Activated T-cell treated with anti-CD3 and anti-CD28 coated beads for 1 hour (primary cell): ENCODE measurements at regions not wholly inside any gene's neighbourhood (a gene's known extent, or its start where the extent isn't known, plus 50 kb on each side); places are given as distances from the start of the nearest gene placed in this dataset.
A peak's percentile ranks its signal among the peaks of the same experiment; 100 is the strongest.

Experiments
- DNase-seq: peaks from one replicate; pipeline ENCODE4 v3.0.0-alpha.2; 2020; ENCODE audit warnings: low read depth

DNA sequence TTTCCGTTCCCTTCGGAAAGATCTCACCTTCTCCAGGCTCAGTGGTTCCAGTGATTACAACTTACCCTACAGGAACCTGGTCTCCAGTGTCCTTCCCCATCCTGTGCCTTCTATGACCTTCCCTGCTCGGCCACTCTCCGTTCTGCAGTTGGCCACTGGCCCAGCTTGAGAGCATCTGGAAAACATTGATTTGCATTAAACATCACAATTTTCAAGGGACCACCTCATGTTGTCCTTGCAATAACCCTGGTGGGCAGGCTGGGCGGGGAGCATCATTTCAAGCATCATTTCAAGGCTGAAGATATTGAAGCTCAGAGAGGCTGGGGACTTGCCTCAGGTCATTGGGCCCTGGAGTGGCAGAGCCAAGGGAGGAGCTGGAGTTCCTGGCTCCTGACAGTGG lies 177.4 kb downstream of the SEC61B start:
- no peak for DNase-seq

DNA sequence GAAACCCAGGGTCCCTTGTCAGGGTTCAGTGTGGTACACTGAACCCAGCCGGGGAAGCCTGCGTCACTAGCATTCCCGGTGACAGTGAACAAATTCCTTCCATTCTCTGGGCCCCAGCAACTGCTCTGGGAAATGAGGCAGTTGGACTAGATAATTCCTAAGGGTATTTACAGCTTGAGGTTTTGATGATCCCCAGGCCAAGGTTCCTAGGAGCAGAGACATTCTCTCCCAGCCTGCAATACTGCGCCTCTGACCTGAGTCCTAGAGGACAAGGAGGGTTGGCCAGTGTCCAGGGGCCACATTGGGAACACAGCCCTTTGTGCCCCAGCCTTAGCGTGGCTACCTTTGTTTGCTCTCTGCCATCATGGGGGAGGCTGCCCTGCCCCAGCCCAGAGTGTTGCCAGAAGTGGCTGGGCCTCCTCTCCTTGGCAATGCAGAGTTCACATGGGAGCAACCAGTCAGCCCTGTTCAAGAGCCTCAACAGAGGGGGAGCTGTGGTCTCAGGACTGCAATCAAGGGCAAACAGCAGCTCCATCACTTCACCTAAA lies 178.2 kb downstream of the SEC61B start:
- no peak for DNase-seq

DNA sequence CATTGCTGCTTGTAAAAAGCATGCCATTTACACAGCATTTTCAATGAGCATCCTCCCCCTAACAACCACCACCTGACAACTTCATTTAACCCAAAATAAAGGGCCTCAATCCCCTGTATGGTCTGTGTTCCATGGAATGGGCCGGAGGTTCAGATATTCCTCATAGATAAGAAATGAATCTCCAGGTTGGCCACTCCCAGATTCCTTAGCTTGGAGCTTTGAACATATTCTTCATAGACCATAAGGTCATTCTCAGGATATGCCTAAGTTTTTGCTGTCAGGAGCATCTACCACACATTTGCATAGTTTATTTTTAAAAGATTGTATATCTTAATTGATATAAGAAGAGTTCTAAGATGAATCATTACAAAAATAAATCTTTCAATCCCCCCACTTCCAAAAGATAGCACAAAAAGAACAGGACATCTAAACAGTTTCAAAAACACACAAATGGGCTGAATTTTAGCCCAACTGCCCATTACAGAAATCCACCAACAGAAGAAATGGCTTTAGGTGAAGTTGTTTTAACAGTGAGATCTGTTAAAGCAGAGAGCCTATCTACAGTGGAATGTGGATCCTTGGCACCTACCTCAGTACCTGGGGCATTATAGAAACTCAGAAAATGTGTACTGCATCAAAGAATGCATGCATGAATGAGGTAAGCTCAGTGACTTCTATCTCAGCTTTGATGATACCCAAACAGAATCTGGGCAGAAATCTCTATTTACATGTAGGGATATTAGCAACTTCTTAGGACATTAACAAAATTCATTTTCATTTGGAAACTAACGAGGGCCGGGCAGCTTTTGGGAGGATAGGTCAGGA lies 179.8 kb downstream of the SEC61B start:
- DNase-seq: no peak

DNA sequence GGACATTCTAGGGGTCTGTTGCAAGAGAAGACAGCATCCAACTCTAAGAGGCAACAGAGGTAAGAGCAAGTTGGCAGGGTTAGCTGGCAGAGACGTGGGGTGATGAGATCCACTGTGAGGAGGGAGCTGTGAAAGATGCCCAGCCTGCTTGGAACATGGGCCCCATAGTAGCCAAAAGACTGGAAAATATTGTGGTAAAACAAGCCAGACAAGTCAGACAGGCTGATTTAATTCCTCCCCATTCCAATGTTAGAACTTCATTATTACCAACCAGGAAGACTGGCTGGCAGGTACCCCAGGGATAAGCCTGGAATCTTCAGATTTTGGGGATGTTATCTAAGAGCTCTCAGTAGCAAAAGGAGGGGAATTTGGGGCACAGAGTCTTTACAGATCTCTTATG lies 181.3 kb downstream of the SEC61B start:
- DNase-seq: no peak

DNA sequence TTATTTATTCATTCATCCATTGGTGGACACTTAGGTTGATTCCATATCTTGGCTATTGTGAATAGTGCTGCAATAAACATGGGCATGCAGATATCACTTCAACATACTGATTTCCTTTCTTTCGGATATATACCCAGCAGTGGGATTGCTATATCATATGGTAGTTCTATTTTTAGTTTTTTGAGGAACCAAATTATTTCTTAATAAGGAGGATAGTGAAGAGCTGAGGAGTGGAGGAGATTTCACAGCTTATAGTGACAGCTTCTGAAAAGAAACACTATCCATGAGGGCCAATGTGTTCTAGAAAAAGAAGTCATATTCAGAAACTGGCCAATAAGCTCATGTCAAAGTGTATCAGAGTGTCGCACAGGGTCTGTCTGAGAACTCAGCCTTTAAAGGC lies 183.3 kb downstream of the SEC61B start:
- DNase-seq: no peak

DNA sequence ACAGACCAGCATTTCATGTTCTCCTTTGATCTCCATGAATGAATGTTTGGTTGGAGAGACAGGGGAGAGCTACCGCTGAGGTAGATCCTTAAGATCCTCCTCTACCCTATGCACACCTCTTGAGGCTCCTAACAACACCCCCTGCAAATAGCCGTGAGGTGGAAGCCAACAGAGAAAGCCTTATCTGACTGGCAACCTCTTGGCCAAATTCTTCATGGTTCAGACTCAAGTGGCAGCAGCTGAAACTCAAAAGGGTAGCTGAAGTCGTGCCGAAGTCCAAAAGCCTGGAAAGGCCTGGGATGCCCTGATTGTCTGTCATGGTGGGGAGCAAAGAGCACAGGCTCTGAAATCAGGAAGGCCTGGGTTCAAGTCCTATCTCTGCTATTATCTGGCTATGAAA lies 184.9 kb downstream of the SEC61B start:
- no peak for DNase-seq

DNA sequence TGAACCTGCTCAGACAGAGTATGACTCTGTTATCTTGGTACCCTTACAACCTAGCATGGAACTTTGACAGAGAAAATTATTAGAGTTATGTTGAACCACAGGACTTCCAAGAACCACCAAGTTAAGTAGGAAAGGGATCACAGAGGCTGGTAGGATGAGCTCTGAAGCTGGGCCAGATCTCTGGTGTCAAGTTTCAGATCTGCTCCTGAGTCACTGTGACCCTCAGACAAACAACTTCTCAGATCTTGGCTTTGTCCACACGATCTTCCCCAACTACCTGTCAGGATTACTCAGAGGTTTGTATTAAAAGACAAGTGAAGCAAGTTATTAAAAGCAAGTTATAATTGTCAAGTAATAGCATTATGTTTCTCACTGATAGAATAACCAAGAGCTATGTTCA lies 189.0 kb downstream of the SEC61B start:
- no peak for DNase-seq

DNA sequence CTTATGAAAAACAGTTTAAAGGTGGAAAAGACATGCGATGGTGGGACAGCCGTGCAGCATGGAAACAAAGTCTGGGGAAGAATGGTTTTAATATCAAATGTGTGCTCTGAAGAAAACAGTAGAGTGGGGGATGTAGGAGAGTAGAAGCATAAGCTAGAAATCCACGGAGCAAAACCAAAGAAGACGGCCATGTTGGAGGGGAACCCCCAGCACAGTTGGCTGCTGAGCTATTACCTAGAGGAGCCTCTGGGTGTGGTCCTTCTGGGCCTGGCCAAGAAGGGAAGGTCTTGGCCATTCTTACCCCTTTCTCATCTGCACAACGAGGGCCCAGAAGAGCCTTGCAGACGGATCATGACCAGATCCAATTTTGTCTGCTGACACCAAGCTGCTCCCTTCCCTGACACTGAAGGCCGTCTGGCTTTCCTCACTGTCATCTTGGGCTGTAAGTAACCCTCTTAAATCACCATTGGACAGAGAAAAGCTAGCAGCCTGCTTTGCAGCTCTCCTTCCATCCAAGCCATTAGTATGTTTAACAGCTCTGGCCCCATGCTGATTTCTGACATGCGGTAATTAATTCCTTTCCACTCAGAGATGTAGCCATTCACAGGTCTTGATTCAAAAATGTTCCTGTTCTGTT lies 189.5 kb downstream of the SEC61B start:
- DNase-seq: no peak

DNA sequence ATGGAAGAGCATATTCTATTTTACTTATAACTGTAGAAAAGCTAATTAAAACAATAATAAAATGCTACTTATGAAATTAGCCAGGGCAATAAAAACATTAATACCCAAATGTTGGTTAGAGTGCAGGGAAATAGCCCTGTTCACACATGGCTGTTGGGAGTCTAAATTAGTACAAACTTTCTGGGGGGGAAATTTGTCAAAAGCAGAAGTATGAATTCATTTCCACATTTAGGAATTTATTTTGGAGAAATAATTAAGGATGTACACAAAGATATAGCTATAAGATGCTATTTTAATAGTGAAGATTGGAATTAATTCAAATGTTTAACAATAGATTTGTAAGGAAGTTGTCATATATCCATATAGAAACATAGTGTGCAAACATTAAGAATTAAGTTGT lies 190.5 kb downstream of the SEC61B start:
- DNase-seq: no peak

DNA sequence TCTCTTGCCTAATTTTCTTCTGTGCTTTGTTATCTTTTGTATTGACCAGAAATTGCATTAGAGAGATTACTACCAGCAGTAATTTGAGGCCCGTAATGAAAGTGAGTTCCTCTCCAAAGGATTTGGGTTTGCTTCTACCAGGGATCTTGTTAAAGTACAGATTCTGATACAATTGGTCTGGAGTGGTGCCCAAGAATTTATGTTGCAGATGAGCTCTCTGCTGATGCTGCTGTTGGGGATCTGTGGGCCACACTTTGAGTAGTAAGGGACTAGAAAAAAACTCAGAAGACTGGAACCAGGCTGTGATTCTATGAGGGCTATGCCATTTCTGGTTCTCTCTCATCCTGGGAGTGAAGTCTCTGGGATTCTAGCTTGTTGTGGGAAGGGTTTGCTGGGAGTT lies 192.2 kb downstream of the SEC61B start:
- DNase-seq: no peak

DNA sequence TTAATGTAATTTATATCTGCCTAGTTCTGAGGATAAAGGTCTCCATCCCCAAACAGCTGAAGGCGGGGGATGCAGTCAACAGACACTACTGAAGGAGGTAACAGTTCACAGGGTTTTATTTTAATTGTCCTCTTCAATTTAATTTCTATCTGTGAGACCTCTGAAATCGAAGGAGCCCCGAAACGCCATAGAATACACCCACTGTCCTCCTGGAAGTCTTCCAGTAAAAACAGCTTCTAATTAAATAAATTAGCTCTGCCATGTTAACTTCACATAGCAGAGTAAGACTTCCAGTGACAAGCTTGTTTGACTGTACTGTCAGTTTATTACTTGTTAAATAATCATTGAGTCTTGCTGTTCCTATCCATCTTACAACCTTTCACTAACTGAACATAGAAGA lies 193.5 kb downstream of the SEC61B start:
- no peak for DNase-seq

DNA sequence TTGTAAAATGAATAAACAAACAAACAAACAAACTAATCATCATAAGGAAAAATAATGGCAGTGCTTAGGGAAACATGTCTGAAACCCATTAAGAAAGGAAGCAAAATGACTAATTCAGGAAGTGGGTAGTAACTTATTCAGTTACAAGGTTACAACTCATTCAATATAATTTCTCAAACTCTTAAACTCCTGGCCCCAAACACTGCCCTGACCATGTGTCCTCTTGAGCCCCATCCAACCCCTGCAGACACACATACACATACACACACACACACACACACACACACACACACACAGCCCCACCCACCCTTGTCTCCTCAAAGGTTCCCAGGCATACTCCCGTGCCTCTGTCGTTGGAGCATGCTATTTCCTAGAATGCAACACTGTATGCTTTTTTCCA lies 193.9 kb downstream of the SEC61B start:
- no peak for DNase-seq

DNA sequence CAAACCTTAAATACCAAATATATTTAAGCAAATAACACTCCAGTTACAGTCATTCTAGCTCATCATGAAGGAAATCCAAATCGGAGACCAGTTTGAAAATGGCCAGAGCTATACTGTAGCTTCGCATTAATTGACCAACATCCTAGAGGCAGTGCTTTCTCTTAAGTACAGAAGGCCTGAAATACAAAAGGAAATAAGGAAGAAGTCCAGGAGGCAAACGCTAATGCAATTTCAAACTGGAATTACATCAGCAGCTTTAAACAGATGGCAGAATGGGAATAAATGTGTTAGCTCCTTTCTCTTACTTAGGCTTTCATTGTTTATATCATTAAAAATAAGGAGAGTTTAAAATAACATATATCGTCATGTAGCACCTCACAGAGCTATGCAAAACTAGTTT lies 197.0 kb downstream of the SEC61B start:
- DNase-seq: no peak

DNA sequence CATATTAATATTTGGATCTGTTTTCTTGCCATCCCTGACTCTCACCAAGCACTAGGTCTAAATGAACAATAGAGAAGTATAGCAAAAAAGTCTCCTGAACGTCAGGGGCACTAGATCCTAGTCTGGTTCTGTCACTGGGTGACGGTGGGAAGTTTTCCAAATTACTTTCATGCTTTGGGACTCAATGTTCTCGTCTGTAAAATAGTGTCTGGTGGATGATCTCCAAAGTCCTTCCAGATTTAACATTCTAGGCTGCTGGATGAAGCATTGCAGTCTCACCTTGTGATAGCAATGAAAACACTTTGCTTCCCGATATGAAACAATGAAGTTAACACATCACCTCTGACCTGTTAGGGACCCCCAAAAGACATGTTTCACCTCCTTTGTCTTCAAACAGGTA lies 199.3 kb downstream of the SEC61B start:
- no peak for DNase-seq

DNA sequence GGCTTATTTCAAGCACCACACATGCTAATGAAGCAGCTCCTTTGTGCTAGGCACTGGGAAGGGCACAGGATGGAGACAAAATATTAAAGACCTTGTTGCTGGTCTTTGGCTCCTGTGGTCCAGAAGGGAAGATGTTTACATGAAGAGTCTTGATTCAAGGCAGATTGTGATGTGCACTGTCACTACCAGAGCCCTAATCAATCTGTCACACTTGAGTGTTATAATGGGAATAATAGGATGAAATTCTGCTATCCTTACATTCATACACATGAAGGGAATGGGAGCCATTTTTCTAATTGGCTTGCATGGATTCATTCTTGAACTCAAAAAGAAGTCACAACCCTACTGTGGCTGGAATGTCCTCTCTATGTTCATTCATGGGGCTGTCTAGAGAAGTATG lies 203.0 kb downstream of the SEC61B start:
- DNase-seq: no peak

DNA sequence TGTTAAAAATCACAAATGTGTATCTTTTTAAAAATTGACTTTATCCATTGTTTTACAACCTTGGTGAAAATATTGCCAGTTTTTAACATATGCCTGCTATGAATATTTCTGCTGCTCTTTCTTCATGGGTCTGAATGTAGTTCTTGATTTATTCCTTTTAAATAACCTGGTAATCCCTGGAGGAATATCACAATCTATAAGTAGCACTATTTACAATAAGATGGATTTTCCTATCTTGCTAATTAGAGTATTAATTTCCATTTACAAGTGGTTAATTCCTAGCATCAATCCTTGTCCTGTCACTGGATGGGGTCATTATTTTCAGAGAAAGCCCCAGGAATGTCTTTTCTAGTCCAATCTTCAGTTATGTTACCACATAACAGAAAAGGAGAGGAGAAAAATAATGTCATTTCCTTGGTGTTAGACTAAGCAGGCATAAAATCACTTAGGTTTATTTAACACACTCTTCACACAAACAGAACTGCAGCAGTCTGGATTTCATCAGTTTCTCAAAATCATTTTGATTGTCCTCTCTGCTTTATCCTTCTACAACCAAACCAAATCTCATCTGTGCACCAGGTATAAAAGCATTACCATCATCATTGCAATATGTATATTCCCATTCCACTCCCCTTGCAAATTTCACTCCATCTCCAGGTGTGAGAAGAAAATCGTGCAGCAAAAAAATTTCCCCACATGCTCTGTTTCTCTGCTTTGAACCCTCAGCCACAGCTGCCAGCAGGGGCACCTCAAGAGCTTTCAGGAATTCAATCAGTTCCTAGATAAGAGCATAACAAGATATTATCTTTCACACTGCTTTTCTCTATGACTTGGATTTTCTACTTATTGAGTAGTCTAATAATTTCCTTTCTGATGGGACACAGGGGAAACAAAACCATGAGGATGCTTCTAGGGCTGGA lies 204.1 kb downstream of the SEC61B start:
- no peak for DNase-seq

DNA sequence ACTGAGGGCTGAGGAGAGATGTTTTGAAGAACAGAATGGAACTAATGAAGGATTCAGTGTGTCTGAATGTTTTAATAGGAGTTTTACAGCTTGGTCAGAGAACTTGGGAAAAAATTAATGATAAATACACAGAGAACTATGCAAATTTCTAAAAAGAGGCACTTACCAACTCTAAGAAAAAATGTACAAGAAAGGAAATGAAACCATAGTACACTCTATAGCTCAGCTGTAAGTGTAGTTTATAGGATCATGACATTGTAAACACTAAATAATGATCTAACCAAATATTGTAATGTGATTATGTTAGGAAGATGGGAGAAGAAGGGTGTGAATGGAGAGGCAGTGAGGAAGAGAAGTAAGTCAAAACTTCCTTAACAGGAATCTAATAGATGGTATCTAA lies 205.2 kb downstream of the SEC61B start:
- no peak for DNase-seq

DNA sequence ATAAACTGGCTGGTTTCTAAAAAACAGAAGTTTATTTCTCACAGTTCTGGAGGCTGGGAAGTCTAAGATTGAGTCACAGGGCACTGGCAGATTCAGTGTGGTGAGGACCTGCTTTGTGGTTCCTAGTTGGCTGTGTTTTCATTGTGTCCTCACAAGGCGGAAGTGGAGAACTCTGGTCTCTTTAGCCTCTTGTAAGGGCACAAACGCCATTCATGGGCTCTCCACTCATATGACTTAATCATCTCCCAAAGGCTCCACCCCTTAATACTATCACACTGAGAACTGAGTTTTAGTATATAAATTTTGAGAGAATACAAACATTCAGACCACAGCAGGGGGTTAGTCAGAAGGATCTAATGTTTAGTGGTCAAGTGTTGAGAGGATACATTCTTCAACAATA lies 208.2 kb downstream of the SEC61B start:
- no peak for DNase-seq

DNA sequence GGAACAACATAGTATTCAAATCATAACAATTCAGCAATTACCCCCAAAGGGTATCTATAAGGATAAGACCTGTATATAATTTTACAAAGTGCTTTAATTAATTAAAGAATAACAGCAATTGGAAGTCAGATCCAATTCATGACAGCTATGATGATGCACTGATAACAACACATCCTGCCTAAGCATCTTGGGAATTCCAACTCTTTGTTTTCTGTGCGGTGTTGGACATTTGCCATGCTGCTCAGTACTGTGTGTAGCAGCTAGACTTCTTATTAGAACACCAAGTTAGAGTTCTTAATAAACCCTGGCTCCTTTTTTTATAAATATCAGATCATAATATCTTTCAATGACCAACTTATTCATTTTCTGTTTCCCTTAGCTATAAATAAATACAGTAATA lies 209.0 kb downstream of the SEC61B start:
- no peak for DNase-seq

DNA sequence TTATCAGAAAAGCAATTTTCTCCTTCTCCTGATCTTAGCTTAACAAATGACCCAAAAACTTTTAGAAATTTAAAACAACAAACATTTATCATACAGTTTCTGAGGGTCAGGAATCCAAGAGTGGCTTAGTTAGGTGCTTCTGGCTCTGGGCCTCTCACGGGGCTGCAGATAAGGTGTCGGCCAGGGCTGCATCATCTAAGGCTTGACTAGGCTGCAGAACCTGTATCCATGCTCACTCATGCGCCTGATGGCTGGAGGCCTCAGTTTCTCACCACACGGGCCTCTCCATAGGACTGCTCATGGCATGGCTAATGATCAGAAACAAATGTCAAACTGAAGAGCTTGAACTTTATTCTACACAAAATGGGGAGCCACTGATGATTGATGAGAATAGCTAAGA lies 210.0 kb downstream of the SEC61B start:
- DNase-seq: no peak

DNA sequence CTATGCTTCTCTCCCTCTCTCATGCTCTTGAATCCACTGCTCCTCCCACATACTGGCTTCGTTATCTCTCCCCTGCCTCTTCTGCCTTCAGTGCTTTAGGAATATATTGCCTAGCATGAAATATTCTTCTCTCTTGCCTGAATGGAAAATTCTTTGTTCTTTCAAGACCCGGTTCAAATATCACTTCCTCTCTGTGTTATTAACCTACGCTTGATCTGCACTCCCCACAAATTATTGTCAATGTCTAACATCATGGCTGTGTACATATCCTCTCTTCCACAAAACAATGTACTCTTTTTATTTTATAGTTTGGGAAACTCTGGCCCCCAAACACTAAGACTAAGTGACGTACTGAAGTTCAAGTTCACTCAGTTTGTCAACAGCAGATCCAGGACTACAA lies 211.0 kb downstream of the SEC61B start:
- DNase-seq: no peak

DNA sequence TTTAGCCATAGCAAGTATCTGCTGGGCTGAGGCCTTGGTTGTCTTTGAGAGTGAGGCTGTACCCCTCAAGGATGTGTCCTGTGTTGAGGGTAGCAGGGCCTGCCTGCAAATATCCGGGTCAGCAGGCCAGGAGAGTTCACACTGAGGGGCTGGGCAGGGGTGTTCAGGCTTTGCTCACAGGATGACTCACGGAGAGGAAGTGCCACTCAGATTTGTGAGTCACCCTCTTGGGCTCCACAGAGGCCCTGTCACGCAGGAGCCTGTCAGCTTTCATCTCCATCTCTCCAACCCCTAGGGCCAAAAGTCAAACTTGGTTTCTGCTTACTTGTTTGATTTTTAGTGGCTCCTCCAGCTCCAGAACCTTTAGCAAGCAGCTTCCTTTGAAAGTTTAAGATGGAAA lies 211.5 kb downstream of the SEC61B start:
- peak; percentile 9 for DNase-seq

DNA sequence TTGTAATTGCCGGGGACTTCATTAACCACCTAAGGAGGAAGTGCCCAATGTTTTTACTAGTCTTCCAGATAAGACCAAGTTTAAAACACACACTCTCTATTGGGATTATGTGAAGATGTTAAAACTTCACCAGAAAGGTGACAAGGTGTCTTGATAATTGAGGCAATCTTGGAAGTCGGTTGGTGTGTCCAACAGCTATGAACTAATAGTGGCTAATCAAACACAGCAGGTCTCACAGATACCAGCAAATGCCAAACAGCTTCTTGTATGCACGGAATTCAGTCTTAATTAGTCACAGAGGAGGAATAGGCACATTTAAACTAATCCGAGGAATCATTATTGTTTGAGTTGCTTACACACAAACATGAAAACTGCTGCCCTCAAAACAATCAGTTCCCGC lies 214.5 kb downstream of the SEC61B start:
- DNase-seq: no peak
